ENCODE measurements at regions not wholly inside any gene's neighbourhood (a gene's known extent, or its start where the extent isn't known, plus 50 kb on each side); places are given as distances from the start of the nearest gene placed in this dataset.

- no peaks in the 10 kb centered on the region for H3F3A ChIP-seq (replicated peaks; ENCODE audit: low read depth)
- Mint-ChIP-seq H3K4me1 (no peaks in the 10 kb centered on the region), H3K9me3 (no peaks in the 10 kb centered on the region), H3K27ac (no peak overlapping the region), H3K36me3 (ENCODE audit: low read depth) (no peaks in the 10 kb centered on the region), H3K27me3 (ENCODE audit: insufficient read depth, low read depth, poor library complexity) (no peaks in the 10 kb centered on the region), H3K4me3 (no peak overlapping the region)
- H3K79me2 ChIP-seq (replicated peaks; ENCODE audit: insufficient read depth): no peaks in the 10 kb centered on the region
- H3K27me3 ChIP-seq (ENCODE audit: insufficient read depth): no peaks in the 10 kb centered on the region
- TF ChIP-seq EZH2 (IDR thresholded peaks at IDR 0.05; ENCODE audit: low read depth, unreplicated experiment): no peak
- no peak for TF ChIP-seq EZH2phosphoT487 (IDR thresholded peaks at IDR 0.05; ENCODE audit: unreplicated experiment)
- no peak for TF ChIP-seq JUNB (IDR thresholded peaks at IDR 0.05; ENCODE audit: unreplicated experiment)
- TF ChIP-seq ZNF462 (CRISPR knock-in tag; IDR thresholded peaks at IDR 0.05): no peak
- no peak for TF ChIP-seq ETS1 (IDR thresholded peaks at IDR 0.05)
- TF ChIP-seq STAT1 (IDR thresholded peaks at IDR 0.05; ENCODE audit: unreplicated experiment): no peak
- no peak for TF ChIP-seq ZNF331 (CRISPR knock-in tag; IDR thresholded peaks at IDR 0.05; ENCODE audit: low read depth)
- no peak overlapping the region for H3K4me3 ChIP-seq
- H3K27ac ChIP-seq (ENCODE audit: low read depth): no peak overlapping the region
- no peak overlapping the region for H2AFZ ChIP-seq
- no peaks in the 10 kb centered on the region for H3K9me2 ChIP-seq (ENCODE audit: insufficient read depth)
- no peaks in the 10 kb centered on the region for H4K20me1 ChIP-seq (replicated peaks; ENCODE audit: insufficient read depth)
- H3K36me3 ChIP-seq (ENCODE audit: insufficient read depth): no peaks in the 10 kb centered on the region
- no peaks in the 10 kb centered on the region for H3K4me1 ChIP-seq (ENCODE audit: insufficient read depth)
- ATAC-seq (no peak), DNase-seq (ENCODE audit: low spot score) (no peak)
- no peak overlapping the region for H3K4me2 ChIP-seq
Observed at GRCh38 chr14:45766247-45766646, 513.2 kb upstream of the MIS18BP1 start.

Measured in GM23338 (cell line).